HCT116 (cell line): ENCODE measurements at regions not wholly inside any gene's neighbourhood (a gene's known extent, or its start where the extent isn't known, plus 50 kb on each side); places are given as distances from the start of the nearest gene placed in this dataset.

ENCODE experiments used
- EGR1 ChIP-seq: IDR thresholded peaks from 2 replicates; pipeline ENCODE4 v1.6.1; 2012; ENCODE audit warnings: low read depth
- ELF1 ChIP-seq: IDR thresholded peaks from 2 replicates; pipeline ENCODE4 v1.6.1; 2012; ENCODE audit warnings: low read depth, borderline replicate concordance
- EZH2 ChIP-seq: fragments of 200-600 bp; sonication (generic); IDR thresholded peaks from 2 replicates; pipeline ENCODE4 v1.6.1; 2017; ENCODE audit warnings: antibody characterized with exemption, mixed run types
- EZH2phosphoT487 ChIP-seq: fragments of 200-600 bp; IDR thresholded peaks from 2 replicates; pipeline ENCODE4 v1.6.1; 2018; ENCODE audit warnings: antibody characterized with exemption, borderline replicate concordance
- POLR2A ChIP-seq: IDR thresholded peaks from 2 replicates; pipeline ENCODE4 v1.7.0; 2011; ENCODE audit warnings: borderline replicate concordance; ENCODE audit not compliant: insufficient read depth, insufficient read length; ENCODE audit errors: extremely low read depth
- POLR2AphosphoS5 ChIP-seq: IDR thresholded peaks from 2 replicates; pipeline ENCODE4 v1.6.1; 2011; ENCODE audit warnings: mild to moderate bottlenecking, low read depth, low read length, moderate library complexity
- RAD21 ChIP-seq: IDR thresholded peaks from 2 replicates; pipeline ENCODE4 v1.6.1; 2012; ENCODE audit warnings: low read depth, mild to moderate bottlenecking
- SP1 ChIP-seq: IDR thresholded peaks from 2 replicates; pipeline ENCODE4 v1.6.1; 2012; ENCODE audit warnings: low read depth
- ZNF274 ChIP-seq: fragments of 200-500 bp; sonication (Bioruptor generic); IDR thresholded peaks from 2 replicates; pipeline ENCODE4 v1.6.1; 2014; ENCODE audit warnings: mild to moderate bottlenecking, low read depth, low read length, inconsistent platforms
- TF ChIP-seq, protein P1 (sequence below), 3 experiments: fragments of 200-600 bp in 1 of 3; sonication (generic) in 1 of 3; IDR thresholded peaks in 2 of 3; conservative IDR thresholded peaks in 1 of 3; 2 replicates each; pipeline ENCODE4 v1.5.1; 2012 to 2017; ENCODE audit warnings: low read depth in 2 of 3, low read length in 2 of 3, antibody characterized with exemption in 1 of 3, borderline replicate concordance in 1 of 3, control low read depth in 1 of 3, mild to moderate bottlenecking in 1 of 3, mixed read lengths in 1 of 3, mixed run types in 1 of 3, moderate library complexity in 1 of 3; ENCODE audit not compliant: insufficient read depth in 1 of 3
- TF ChIP-seq, protein P2 (sequence below): IDR thresholded peaks from 2 replicates; pipeline ENCODE4 v1.6.1; 2012; ENCODE audit warnings: low read depth

DNA sequence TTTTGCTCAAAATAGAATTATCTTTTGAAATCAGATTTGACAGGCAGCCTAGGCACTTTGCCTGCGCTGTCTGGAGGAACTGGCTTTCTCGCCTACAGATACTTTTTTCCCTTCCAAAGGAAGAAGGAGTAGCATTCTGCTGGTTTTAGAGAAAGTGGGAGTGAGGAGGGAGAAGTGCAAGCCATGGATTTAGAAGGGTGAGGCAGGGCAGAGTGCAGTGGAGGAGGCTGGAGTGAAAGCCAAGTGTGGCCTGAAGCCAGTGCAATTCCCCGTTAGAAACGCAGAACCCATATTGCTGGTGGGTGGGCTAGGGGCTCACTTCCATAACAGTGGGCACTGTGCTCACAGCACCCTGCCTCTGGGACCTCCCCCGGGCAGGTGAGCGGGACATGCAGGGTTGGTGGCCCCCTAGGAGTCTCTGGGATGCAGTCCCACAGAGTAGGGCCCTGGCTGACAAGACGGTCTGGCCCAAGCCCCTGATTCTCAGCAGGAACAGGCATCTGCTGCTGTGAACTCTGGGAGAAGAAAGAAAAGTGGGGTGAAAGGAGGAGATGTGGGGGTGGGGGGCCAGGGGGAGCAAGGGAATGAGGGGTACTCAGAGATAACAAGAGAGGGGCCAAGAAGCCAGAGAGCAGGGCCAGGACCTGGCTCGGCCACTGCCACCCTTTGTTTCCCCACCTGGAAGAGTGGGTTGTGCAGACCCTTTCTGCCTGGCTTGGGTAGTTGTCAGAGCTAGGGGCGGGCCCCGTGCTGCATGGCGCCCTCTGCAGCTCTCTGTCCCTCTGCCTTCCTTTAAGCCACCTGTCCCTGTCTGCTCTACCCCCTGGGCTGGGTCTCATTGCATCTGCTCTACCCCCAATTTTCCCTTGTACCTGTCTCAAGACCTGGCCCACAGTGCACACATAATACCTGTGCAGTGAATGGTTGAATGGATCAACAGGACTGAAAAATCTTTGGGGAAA lies 273.5 kb upstream of the HS6ST1 start:
- TF ChIP-seq EZH2phosphoT487 = no peak
- TF ChIP-seq, protein P1, sequence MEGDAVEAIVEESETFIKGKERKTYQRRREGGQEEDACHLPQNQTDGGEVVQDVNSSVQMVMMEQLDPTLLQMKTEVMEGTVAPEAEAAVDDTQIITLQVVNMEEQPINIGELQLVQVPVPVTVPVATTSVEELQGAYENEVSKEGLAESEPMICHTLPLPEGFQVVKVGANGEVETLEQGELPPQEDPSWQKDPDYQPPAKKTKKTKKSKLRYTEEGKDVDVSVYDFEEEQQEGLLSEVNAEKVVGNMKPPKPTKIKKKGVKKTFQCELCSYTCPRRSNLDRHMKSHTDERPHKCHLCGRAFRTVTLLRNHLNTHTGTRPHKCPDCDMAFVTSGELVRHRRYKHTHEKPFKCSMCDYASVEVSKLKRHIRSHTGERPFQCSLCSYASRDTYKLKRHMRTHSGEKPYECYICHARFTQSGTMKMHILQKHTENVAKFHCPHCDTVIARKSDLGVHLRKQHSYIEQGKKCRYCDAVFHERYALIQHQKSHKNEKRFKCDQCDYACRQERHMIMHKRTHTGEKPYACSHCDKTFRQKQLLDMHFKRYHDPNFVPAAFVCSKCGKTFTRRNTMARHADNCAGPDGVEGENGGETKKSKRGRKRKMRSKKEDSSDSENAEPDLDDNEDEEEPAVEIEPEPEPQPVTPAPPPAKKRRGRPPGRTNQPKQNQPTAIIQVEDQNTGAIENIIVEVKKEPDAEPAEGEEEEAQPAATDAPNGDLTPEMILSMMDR (IDR thresholded peaks at IDR 0.05 in 2 of 3, conservative IDR thresholded peaks at IDR 0.05 in 1 of 3; ENCODE audit: borderline replicate concordance in 1 of 3, insufficient read depth in 1 of 3, low read depth in 2 of 3, low read length in 2 of 3) = no peak
- TF ChIP-seq EZH2 = no peak
- TF ChIP-seq, protein P2, sequence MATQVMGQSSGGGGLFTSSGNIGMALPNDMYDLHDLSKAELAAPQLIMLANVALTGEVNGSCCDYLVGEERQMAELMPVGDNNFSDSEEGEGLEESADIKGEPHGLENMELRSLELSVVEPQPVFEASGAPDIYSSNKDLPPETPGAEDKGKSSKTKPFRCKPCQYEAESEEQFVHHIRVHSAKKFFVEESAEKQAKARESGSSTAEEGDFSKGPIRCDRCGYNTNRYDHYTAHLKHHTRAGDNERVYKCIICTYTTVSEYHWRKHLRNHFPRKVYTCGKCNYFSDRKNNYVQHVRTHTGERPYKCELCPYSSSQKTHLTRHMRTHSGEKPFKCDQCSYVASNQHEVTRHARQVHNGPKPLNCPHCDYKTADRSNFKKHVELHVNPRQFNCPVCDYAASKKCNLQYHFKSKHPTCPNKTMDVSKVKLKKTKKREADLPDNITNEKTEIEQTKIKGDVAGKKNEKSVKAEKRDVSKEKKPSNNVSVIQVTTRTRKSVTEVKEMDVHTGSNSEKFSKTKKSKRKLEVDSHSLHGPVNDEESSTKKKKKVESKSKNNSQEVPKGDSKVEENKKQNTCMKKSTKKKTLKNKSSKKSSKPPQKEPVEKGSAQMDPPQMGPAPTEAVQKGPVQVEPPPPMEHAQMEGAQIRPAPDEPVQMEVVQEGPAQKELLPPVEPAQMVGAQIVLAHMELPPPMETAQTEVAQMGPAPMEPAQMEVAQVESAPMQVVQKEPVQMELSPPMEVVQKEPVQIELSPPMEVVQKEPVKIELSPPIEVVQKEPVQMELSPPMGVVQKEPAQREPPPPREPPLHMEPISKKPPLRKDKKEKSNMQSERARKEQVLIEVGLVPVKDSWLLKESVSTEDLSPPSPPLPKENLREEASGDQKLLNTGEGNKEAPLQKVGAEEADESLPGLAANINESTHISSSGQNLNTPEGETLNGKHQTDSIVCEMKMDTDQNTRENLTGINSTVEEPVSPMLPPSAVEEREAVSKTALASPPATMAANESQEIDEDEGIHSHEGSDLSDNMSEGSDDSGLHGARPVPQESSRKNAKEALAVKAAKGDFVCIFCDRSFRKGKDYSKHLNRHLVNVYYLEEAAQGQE = no peak
- TF ChIP-seq POLR2A = no peak
- TF ChIP-seq SP1 = no peak
- no peak for TF ChIP-seq ZNF274
- TF ChIP-seq EGR1 = no peak
- no peak for TF ChIP-seq POLR2AphosphoS5
- 0 out of 2 replicates have a peak, but pooled peaks have one; percentile 13 for TF ChIP-seq RAD21
- no peak for TF ChIP-seq ELF1
